AG04449 (cell line): ENCODE measurements at regions not wholly inside any gene's neighbourhood (a gene's known extent, or its start where the extent isn't known, plus 50 kb on each side); places are given as distances from the start of the nearest gene placed in this dataset.

Source experiments
- CTCF ChIA-PET: fragments of 350-600 bp; formaldehyde crosslinking; extraction: SDS; loops from one replicate; lab custom pipeline; 2021; ENCODE audit warnings: antibody characterized with exemption; lab: Yijun Ruan, JAX
- POLR2A ChIA-PET: fragments of 400-600, 350-600 bp; formaldehyde crosslinking; extraction: SDS; loops from one replicate; lab custom pipeline; 2020; ENCODE audit warnings: antibody characterized with exemption, inconsistent platforms; lab: Yijun Ruan, JAX
- DNase-seq: peaks from one replicate; pipeline ENCODE4 v3.0.0-alpha.2; 2010; ENCODE audit warnings: low read depth, low spot score
- H3K4me3 ChIP-seq: 2 replicates; pipeline ENCODE4 v1.5.1; 2011; ENCODE audit warnings: low read depth, mild to moderate bottlenecking, control low read depth, low read length
- TF ChIP-seq, protein P1 (sequence below): IDR thresholded peaks from one replicate; pipeline ENCODE4 v1.5.1; 2011; ENCODE audit warnings: mild to moderate bottlenecking, moderate library complexity, low read length, control low read depth, inconsistent platforms; ENCODE audit not compliant: insufficient read depth; ENCODE audit errors: missing control alignments

DNA sequence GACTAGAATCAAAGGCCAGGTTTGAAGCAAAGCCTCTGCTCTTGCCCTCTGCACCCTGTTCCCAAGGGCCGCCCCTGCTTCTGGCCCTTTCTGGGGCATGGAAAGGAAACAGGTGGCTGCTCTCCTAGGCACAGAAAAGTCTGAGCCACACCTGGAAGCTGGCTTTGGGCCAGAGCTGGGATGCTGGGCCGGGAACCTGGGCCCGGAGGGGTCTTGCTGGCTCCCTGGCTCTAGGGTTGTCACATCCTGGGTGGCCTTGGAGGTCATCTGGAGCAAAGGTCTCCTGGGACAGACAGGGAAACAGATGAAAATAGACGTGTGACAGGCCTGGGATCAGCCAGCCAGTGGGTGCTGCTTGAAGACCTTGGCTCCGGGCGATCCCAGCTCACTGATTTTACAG, 74.1 kb upstream of the LHX1 start:
- ChIA-PET POLR2A (no interaction called here), CTCF (no interaction called here)
- DNase-seq, result no peak

DNA sequence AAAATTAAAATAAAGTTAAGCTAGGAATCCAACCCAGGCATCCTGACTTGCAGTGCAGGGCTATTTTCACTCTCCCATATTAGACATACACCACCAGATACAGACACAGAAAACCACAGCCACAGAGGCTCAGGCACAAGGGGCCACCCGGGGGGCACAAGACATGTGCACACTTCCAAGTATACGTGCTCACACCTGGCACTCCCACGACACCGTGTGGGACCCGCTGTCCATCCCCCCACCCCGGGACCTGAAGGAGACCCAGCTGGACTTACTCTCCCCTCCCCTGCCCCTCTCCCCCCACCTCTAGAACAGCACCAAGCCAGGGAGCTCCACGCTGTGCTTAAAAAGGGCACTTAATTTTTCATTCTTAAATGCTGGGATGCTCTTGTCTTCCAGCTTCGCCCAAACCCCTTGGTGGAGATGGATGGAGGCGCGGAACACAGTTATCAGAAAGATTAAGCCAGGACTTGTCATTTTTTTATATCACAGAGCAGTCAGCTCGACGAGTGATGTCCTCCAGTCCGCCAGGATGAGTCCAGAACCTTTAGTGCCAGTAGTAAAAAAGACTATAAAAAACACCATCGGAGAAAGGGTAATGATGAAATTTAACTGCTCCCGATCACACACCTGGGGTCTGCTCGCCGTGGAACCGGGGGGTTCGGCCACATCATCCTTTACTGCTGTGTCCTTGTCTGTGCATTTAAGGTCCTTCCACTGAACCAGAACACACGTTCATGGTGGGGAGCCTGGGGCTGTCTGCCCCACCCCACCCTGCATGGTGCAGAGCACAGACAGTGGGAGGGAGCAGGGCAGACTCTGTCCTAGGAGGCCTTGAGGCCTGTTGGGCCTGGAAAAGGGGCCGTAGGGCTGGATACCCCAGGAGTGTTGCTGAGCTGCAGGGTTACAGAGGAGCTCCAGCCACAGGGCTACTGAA, 73.3 kb upstream of the LHX1 start:
- TF ChIP-seq, protein P1, sequence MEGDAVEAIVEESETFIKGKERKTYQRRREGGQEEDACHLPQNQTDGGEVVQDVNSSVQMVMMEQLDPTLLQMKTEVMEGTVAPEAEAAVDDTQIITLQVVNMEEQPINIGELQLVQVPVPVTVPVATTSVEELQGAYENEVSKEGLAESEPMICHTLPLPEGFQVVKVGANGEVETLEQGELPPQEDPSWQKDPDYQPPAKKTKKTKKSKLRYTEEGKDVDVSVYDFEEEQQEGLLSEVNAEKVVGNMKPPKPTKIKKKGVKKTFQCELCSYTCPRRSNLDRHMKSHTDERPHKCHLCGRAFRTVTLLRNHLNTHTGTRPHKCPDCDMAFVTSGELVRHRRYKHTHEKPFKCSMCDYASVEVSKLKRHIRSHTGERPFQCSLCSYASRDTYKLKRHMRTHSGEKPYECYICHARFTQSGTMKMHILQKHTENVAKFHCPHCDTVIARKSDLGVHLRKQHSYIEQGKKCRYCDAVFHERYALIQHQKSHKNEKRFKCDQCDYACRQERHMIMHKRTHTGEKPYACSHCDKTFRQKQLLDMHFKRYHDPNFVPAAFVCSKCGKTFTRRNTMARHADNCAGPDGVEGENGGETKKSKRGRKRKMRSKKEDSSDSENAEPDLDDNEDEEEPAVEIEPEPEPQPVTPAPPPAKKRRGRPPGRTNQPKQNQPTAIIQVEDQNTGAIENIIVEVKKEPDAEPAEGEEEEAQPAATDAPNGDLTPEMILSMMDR, result no peak
- DNase-seq, result no peak
- ChIA-PET CTCF (no interaction called here), POLR2A (no interaction called here)
- H3K4me3 ChIP-seq, result no peak overlapping the region

More for the DNA sequence above, 74.1 kb upstream of the LHX1 start:
- no peak overlapping the region for H3K4me3 ChIP-seq
- TF ChIP-seq, protein P1, result no peak

DNA sequence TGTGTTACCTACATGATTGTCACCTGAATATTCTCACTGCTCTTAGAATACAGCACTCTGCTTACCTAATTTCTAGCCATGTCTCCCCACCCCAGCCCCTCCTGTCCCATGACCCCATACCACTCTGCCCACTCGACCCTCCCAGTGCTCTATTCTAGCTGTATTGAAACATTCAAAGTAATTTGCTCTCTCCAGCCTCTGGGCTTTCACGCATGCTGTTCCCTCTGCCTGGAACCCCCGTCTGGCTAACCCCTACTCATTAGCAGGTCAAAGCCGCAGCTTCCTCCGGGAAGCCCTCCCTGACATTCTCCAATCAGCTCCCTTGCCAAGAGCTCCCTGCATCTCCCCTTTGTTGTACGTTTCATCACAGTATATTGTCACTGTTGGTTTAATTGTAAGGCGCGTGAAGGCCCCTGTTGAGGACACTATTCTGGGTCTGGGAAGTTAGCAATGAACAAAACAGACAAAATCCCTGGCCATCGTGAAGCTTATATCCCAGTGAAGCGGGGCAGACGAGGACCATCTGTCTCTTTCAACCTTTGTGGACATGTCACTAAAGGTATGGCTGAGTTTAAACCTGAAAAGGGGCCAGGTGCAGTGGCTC, 72.3 kb upstream of the LHX1 start:
- CTCF ChIA-PET, result no interaction called here
- DNase-seq, result no peak
- POLR2A ChIA-PET, result no interaction called here
- TF ChIP-seq, protein P1, result no peak
- H3K4me3 ChIP-seq, result no peak overlapping the region

DNA sequence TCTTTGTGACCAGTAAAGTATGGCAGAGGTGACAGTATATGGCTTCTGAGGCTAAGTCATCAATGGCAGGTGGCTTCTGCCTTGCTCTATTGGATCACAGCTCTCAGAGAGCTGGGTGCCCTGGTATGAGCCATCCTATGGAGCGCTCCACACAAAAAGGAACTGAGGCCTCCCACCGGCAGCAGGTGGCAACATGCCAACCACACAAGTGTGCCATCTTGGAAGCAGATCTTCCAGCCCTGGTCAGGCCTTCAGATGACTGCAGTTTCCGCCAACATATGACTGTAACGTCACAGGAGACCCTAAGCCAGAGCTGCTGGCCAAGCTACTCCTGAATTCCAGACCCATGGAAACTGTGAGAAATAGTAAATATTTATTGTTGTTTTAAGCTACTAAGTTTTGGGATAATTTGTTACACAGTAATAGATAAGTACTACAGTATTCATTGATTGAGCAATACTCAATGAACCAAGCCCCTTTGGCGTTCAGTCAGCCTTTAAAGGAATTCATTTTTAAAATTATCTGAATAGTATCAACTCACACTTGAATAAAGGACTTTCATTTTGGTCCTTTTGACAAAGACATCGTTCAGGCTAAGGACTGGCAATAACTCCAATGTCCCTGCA, 69.4 kb upstream of the LHX1 start:
- CTCF ChIA-PET, result no interaction called here
- TF ChIP-seq, protein P1, result no peak
- no peak overlapping the region for H3K4me3 ChIP-seq
- no peak for DNase-seq
- POLR2A ChIA-PET, result no interaction called here

DNA sequence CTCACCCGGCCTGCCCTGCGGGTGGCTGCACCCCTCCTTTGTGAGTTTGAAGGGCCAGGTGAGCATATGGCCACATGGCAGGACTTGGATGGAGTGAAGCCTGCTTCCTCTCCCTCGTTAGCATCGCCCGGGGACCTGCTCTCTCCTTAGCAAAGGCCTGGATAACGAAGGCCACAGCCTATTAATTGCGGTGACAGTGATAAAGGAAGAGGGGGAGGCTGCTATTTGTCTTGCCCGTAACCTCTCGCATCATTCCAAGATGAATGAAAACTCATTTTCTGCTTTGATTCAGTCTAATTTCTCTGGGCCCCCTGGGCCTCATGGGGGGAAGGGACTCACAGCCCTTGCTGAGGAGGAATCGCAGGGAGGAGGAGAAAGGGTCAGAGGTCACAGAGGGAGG, 68.5 kb upstream of the LHX1 start:
- DNase-seq, result no peak
- no peak overlapping the region for H3K4me3 ChIP-seq
- CTCF ChIA-PET, result interaction anchor here (0.5 kb wide), 1 partner anchor 34 kb away, joined by 3 read pairs; no protein-coding TSS in a partner anchor
- TF ChIP-seq, protein P1, result no peak
- POLR2A ChIA-PET, result no interaction called here

DNA sequence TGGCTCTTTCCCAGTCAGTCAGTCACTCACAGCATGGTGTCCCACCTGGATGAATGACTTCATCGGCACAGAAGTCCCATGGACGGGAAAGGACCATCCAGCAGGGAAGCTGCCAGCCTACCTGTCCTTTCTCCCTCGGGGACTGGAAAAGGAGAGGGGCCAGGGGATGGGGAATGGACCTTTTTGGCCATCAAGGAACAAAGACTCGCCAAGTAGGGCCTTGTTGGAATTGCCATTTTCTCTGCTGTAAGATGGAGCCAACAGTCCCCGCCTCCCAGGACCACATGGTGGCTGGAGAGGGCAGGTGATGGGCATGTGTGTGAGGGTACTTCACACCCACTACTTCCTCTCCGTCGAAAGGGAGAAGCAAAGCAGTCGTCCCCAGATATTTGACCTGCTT, 67.8 kb upstream of the LHX1 start:
- H3K4me3 ChIP-seq, result no peak overlapping the region
- POLR2A ChIA-PET, result no interaction called here
- TF ChIP-seq, protein P1, result no peak
- CTCF ChIA-PET, result no interaction called here
- DNase-seq, result no peak
